GM18907 (cell line): ENCODE measurements at regions not wholly inside any gene's neighbourhood (a gene's known extent, or its start where the extent isn't known, plus 50 kb on each side); places are given as distances from the start of the nearest gene placed in this dataset.
"Not testable (repeated sequence)": the region's sequence is repeated elsewhere in the genome, so short reads cannot be mapped to it uniquely, and the experiment has no call there.

Experiments
- ATAC-seq: cut with Tn5 transposase; IDR thresholded peaks from one replicate; pipeline ENCODE4 v1.9.1; 2021; ENCODE audit warnings: mild to moderate bottlenecking, moderate library complexity; ENCODE audit not compliant: unreplicated experiment

- ATAC-seq = no peak
These were observed 528.6 kb upstream of the PTPRD start for GRCh38 chr9:11141357-11141756.

GRCh38 chr9:11142965-11143738 is 530.4 kb upstream of the PTPRD start:
- no peak for ATAC-seq

GRCh38 chr9:11144746-11145145 is 531.9 kb upstream of the PTPRD start:
- no peak for ATAC-seq

GRCh38 chr9:11148189-11148588 is 535.4 kb upstream of the PTPRD start:
- no peak for ATAC-seq

GRCh38 chr9:11149065-11149464 is 536.3 kb upstream of the PTPRD start:
- ATAC-seq = no peak

GRCh38 chr9:11158063-11158462 is 545.3 kb upstream of the PTPRD start:
- no peak for ATAC-seq

GRCh38 chr9:11158676-11159075 is 545.9 kb upstream of the PTPRD start:
- no peak for ATAC-seq

GRCh38 chr9:11159318-11159862 is 546.6 kb upstream of the PTPRD start:
- ATAC-seq = no peak

GRCh38 chr9:11163843-11164242 is 551.0 kb upstream of the PTPRD start:
- no peak for ATAC-seq

- no peak for ATAC-seq
These were observed 569.2 kb upstream of the PTPRD start for GRCh38 chr9:11182001-11182400.

GRCh38 chr9:11190719-11191118 is 577.9 kb upstream of the PTPRD start:
- no peak for ATAC-seq

- no peak for ATAC-seq
These were observed 580.2 kb upstream of the PTPRD start for GRCh38 chr9:11192993-11193392.

- no peak for ATAC-seq
These were observed 581.4 kb upstream of the PTPRD start for GRCh38 chr9:11194246-11194645.

- not testable (repeated sequence) for ATAC-seq
These were observed 584.1 kb upstream of the PTPRD start for GRCh38 chr9:11196840-11197365.

GRCh38 chr9:11199335-11199734 is 586.5 kb upstream of the PTPRD start:
- no peak for ATAC-seq

GRCh38 chr9:11204521-11204920 is 591.7 kb upstream of the PTPRD start:
- ATAC-seq = no peak

GRCh38 chr9:11206925-11207324 is 594.1 kb upstream of the PTPRD start:
- ATAC-seq = no peak

- ATAC-seq = no peak
These were observed 620.9 kb upstream of the PTPRD start for GRCh38 chr9:11233696-11234095.

GRCh38 chr9:11235061-11235460 is 622.3 kb upstream of the PTPRD start:
- no peak for ATAC-seq

- no peak for ATAC-seq
These were observed 629.0 kb upstream of the PTPRD start for GRCh38 chr9:11241779-11242178.

- no peak for ATAC-seq
These were observed 645.2 kb upstream of the PTPRD start for GRCh38 chr9:11257992-11258391.

- ATAC-seq = no peak
These were observed 656.2 kb upstream of the PTPRD start for GRCh38 chr9:11269036-11269435.
